ENCODE measurements at regions not wholly inside any gene's neighbourhood (a gene's known extent, or its start where the extent isn't known, plus 50 kb on each side); places are given as distances from the start of the nearest gene placed in this dataset.

- in situ Hi-C loops (cut with HindIII; ENCODE audit: low pct_unique_long_range_greater_than_20kb, low sequenced_read_pairs): no loop called here
These were observed 218.1 kb upstream of the CD180 start for GRCh38 chr5:67414712-67415111.

GRCh38 chr5:67413721-67414120 lies 217.1 kb upstream of the CD180 start:
- in situ Hi-C loops (cut with HindIII; ENCODE audit: low pct_unique_long_range_greater_than_20kb, low sequenced_read_pairs): no loop called here
- DNase-seq (ENCODE audit: low read depth, low spot score): no peak

More at GRCh38 chr5:67414712-67415111, 218.1 kb upstream of the CD180 start:
- DNase-seq (ENCODE audit: low read depth, low spot score): no peak

DNA sequence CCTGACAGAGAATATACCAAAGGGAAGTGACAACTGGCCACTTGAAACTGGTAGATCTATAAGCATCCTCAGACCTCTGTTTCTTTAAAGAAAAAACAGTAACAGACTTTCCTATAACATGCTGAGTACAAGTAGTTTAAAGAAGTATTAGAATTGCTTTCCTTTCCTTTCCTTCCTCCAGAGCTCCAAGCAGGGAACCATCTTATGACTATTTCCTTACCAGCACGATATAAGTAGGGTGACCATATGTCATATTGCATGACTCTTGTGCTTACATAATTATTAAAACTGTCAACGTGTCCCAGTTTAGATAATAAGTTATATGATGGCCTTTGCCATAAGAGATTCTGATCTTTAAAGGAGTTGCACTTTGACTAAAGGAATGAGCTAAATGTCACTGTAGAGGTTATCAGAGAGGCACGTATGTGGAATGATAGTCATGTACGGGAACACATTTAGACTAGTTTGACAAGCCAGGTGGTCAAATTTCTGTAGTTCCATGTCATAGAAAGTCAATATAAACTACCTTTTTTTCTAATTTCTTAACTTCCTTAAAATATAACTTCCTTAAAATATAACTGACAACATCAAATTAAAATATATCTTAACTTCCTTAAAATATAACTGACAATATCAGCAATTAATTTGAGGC lies 212.7 kb upstream of the CD180 start:
- DNase-seq (ENCODE audit: low read depth, low spot score): no peak
- in situ Hi-C loops (cut with HindIII; ENCODE audit: low pct_unique_long_range_greater_than_20kb, low sequenced_read_pairs): no loop called here

- DNase-seq (ENCODE audit: low read depth, low spot score): no peak
- in situ Hi-C loops (cut with HindIII; ENCODE audit: low pct_unique_long_range_greater_than_20kb, low sequenced_read_pairs): no loop called here
These were observed 211.4 kb upstream of the CD180 start for GRCh38 chr5:67407979-67408378.

GRCh38 chr5:67405755-67406154 lies 209.2 kb upstream of the CD180 start:
- in situ Hi-C loops (cut with HindIII; ENCODE audit: low pct_unique_long_range_greater_than_20kb, low sequenced_read_pairs): no loop called here
- DNase-seq (ENCODE audit: low read depth, low spot score): no peak

DNA sequence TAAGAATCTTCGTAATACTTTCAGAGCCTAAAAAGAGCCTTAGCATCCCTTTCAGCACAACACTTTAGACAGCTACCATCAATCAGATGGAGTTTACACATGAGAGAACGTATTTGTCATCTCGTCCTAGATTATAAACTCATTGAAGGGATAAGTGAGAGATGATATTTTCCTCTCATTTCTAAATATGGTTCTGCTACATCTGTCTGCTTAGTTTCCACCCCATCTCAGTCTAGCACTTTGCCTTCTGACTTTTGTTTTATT lies 208.4 kb upstream of the CD180 start:
- no peak for DNase-seq (ENCODE audit: low read depth, low spot score)
- in situ Hi-C loops (cut with HindIII; ENCODE audit: low pct_unique_long_range_greater_than_20kb, low sequenced_read_pairs): no loop called here

DNA sequence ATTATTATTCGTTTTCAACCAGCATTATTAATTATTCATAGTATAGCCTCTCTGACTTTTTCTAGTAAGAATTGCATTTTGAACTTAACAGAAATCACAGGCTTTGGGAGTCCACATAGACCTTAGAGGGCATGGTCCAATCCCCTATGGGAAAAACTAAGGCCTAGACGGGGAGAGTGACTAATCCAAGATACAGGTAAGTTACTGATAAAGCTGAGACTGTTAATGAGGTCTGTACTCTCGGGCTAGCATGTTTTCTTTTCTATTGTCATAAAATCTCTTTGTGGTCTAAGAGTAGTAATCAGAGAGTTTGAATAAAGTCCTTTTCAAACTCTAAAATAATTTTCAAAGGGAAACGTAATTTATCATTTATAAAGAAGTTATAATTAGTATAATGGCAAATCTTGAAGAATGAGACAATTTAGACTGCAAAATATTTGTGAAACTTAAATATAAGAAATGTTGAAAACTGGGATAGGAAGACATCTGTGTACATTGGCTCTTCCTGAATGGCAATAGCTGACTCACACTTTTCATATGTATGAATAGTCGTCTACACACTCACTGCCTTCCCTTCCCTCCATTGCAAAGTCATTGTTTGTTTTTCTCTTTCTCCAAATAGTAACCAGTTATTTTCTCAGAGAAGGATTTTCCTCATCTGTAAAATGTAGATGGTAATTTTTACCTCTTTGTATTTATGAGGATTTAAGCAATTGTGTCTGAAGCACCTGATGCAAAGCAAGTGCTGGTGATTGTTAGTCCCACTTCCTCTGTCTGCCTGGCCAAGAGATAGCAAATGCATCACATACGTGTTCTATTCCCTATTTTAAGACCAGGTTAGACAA lies 207.9 kb upstream of the CD180 start:
- in situ Hi-C loops (cut with HindIII; ENCODE audit: low pct_unique_long_range_greater_than_20kb, low sequenced_read_pairs): no loop called here
- DNase-seq (ENCODE audit: low read depth, low spot score): no peak

DNA sequence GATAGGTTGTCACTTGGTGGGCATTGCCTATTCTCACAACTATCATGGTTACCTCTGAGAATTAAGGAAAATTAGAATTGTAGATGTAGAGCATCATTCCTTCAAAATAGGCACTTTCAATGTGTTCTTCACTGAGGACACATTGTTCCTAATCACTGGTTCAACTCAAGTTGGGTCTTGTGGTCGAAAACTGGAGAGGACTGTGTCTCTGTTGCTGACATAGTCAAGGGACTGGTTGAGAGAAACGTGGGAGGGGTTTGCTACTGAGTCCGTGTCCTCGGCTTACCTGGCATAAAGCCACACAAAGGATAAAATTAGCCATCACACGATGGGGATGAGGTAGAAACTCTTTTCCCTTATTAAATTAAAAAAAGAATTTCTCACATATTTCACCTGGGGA lies 205.9 kb upstream of the CD180 start:
- in situ Hi-C loops (cut with HindIII; ENCODE audit: low pct_unique_long_range_greater_than_20kb, low sequenced_read_pairs): no loop called here
- peak; percentile 57 for DNase-seq (ENCODE audit: low read depth, low spot score)

- in situ Hi-C loops (cut with HindIII; ENCODE audit: low pct_unique_long_range_greater_than_20kb, low sequenced_read_pairs): no loop called here
- DNase-seq (ENCODE audit: low read depth, low spot score): no peak
These were observed 204.6 kb upstream of the CD180 start for GRCh38 chr5:67401172-67401571.

DNA sequence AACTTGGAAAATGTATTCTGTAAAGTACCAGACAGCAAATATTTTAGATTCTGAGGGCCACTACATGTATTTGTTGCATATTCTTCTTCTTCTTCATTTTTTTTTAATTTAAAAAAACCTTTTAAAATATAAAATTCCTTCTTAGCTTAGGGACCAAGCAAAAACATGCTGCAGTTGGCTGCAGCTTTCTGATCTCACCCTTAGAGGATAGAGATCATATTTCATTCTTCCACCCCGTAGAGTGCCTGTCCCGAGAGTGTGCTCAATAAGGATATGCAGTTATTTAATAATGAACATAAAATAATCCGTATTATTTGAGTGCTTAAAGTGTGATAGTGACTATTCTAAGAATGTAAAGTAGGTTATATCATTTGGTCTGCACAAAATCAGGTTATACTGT lies 204.2 kb upstream of the CD180 start:
- no peak for DNase-seq (ENCODE audit: low read depth, low spot score)
- in situ Hi-C loops (cut with HindIII; ENCODE audit: low pct_unique_long_range_greater_than_20kb, low sequenced_read_pairs): no loop called here

DNA sequence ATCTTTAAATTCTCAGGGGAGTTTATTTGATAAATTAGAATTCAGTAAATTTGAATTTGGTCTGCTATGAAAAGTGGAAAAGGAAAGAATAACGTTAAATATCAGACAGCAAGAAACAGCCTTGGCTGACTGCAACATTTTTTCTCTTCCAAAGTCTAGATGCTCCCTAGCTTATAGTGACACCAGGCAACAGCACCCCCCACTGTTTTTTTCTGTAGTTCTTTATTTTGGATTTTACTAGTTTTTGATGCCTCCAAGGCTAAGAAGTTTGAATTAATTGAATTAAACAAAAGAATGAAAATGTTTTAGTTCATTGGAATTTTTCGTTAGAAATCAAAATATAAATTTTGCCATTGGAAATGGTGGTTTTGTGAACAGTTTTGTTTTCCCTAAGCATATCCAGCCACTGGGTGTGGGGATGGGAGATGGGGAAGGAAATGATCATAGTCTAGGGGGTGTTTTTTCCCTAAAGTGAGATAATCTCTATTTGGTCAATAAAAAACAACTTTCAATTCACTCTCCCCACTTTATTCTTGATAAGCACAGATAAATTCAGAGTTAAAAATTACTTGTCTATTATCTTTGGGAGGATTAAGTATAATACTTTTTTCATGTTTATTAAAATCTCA lies 199.3 kb upstream of the CD180 start:
- in situ Hi-C loops (cut with HindIII; ENCODE audit: low pct_unique_long_range_greater_than_20kb, low sequenced_read_pairs): no loop called here
- peak; percentile 26 for DNase-seq (ENCODE audit: low read depth, low spot score)

GRCh38 chr5:67393211-67393610 lies 196.6 kb upstream of the CD180 start:
- in situ Hi-C loops (cut with HindIII; ENCODE audit: low pct_unique_long_range_greater_than_20kb, low sequenced_read_pairs): no loop called here
- no peak for DNase-seq (ENCODE audit: low read depth, low spot score)

DNA sequence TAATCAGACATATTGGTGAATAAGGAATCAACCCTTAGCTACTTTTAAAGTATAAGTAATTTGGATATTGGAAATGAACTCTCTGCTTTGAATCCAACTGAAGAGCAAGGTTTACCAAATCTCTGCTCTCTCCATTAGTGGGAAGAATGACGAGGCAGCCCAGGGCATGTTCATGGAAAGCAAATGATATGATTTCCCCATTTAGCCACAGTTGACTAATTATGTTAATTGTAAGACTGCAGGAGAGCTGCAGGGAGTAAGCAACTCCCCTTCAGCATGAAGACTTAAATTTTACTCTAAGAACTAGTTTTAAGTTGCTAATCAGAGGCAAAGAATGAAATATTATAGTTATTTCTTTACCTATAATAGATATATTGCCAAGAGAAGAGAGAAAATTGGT lies 194.3 kb upstream of the CD180 start:
- no peak for DNase-seq (ENCODE audit: low read depth, low spot score)
- in situ Hi-C loops (cut with HindIII; ENCODE audit: low pct_unique_long_range_greater_than_20kb, low sequenced_read_pairs): no loop called here

DNA sequence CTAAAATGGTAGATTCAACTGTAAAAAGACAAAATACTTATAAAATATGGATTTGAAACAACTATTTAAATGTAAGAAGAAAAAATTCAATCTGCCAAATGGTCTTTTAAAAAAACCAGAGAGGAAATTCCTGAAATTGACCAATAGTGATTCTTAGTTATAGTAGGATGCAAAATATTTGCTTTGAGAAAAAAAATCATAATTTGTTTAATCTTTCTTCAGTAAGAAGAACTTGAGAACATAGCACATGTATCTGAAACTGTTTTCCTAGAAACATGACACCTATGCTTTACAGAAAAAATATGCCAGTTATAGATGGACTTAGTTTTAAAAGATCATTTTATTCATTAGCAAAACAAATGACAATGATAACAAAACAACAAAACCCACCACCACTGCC lies 186.9 kb upstream of the CD180 start:
- no peak for DNase-seq (ENCODE audit: low read depth, low spot score)
- in situ Hi-C loops (cut with HindIII; ENCODE audit: low pct_unique_long_range_greater_than_20kb, low sequenced_read_pairs): no loop called here

GRCh38 chr5:67381236-67381880 lies 184.8 kb upstream of the CD180 start:
- in situ Hi-C loops (cut with HindIII; ENCODE audit: low pct_unique_long_range_greater_than_20kb, low sequenced_read_pairs): no loop called here
- no peak for DNase-seq (ENCODE audit: low read depth, low spot score)

- in situ Hi-C loops (cut with HindIII; ENCODE audit: low pct_unique_long_range_greater_than_20kb, low sequenced_read_pairs): no loop called here
- no peak for DNase-seq (ENCODE audit: low read depth, low spot score)
These were observed 183.8 kb upstream of the CD180 start for GRCh38 chr5:67380431-67380830.

DNA sequence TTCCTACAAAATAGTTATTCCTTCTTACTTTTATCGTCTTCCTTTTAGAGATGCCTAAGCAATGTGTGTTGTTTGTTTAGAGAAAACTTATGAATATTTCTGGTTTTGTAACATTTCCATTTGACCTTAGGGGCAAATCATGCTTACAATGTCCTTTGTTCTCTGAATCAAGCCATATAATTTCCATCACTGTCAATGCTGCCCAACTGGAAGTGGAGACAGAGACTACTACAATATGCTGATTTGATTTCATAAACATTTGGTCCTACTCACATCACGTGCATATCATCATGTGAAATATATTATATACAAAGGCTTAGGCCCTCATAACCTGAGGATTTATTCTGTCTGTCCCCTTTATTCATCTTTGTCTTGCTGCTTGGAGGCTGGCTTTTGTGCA lies 183.2 kb upstream of the CD180 start:
- peak; percentile 15 for DNase-seq (ENCODE audit: low read depth, low spot score)
- in situ Hi-C loops (cut with HindIII; ENCODE audit: low pct_unique_long_range_greater_than_20kb, low sequenced_read_pairs): no loop called here

DNA sequence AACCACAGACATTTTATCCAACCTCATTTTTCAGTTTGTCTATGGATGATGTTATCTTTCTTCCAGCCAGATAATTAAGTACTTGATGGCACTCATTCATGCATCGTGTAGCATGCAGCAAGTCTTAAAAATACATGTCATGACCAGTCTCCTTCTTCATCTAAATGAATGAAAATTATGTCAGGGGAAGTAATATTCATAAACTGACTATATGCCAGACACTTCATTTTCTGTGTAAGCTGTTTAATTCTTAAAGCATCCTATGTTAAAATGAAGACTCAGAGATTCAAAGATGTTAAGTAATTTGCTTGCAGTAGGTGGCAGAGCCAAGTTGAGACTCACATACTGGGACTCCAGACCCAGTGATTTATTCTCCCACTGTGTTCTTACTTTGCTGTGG lies 181.7 kb upstream of the CD180 start:
- no peak for DNase-seq (ENCODE audit: low read depth, low spot score)
- in situ Hi-C loops (cut with HindIII; ENCODE audit: low pct_unique_long_range_greater_than_20kb, low sequenced_read_pairs): no loop called here

DNA sequence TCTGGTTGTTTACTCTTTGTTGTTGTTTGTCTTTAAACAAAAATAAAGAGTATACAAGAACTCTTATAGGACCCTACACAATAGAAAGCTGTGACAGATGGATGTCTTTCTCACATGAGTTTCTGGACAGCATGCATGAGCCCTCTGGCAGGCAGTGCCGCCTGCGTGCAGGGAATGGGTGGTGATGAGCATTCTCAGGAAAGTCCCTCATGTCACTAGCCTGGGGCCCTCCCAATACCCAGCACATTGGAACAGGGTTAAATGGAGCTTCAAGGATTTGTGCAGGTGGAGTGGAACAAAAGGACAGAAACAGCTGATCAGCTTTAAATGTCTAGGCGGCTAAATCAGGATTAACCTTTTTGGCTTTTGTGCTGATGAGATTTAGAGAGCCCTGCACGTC lies 181.0 kb upstream of the CD180 start:
- in situ Hi-C loops (cut with HindIII; ENCODE audit: low pct_unique_long_range_greater_than_20kb, low sequenced_read_pairs): no loop called here
- no peak for DNase-seq (ENCODE audit: low read depth, low spot score)

Measured in SK-MEL-5 (cell line).